Adrenal gland (tissue), 9 donors: ENCODE measurements at regions not wholly inside any gene's neighbourhood (a gene's known extent, or its start where the extent isn't known, plus 50 kb on each side); places are given as distances from the start of the nearest gene placed in this dataset.

Source experiments
- DNase-seq, 7 donors: peaks; one replicate each; pipeline ENCODE4 v3.0.0-alpha.2; 2019 to 2020
- H3K27ac ChIP-seq, 5 donors: fragments of 200-600 bp; sonication (generic) in 4 of 5; 1 replicate in 3 of 5; 2 replicates in 2 of 5; pipeline versions ENCODE4 v1.5.1 to v1.8.0; 2016 to 2020; ENCODE audit warnings: mild to moderate bottlenecking in 1 of 5
- H3K27me3 ChIP-seq: fragments of 200-600 bp; 2 replicates; pipeline ENCODE4 v1.8.0; 2021
- H3K36me3 ChIP-seq, 2 donors: fragments of 200-600 bp; replicated peaks in 1 of 2; 1 replicate in 1 of 2; 2 replicates in 1 of 2; pipeline versions ENCODE4 v1.5.1 to v1.8.0; 2018 to 2022
- H3K4me1 ChIP-seq, 2 donors: fragments of 200-600 bp; replicated peaks in 1 of 2; 1 replicate in 1 of 2; 2 replicates in 1 of 2; pipeline versions ENCODE4 v1.5.1 to v1.8.0; 2018 to 2021
- H3K4me3 ChIP-seq, 4 donors: fragments of 200-600 bp; sonication (generic) in 3 of 4; one replicate each; pipeline ENCODE4 v1.5.1; 2016 to 2018
- H3K9me3 ChIP-seq, 3 donors: fragments of 200-600 bp; sonication (generic) in 1 of 3; replicated peaks in 1 of 3; 1 replicate in 2 of 3; 2 replicates in 1 of 3; pipeline versions ENCODE4 v1.5.1 to v1.8.0; 2016 to 2021
- CTCF ChIP-seq, 6 experiments: fragments of 450-650 bp in 4 of 6; fragments of 200-600 bp in 2 of 6; sonication (generic) in 1 of 6; IDR thresholded peaks; 1 replicate in 5 of 6; 2 replicates in 1 of 6; pipeline versions ENCODE4 v1.5.1 to v1.8.0; 2016 to 2021; ENCODE audit warnings: antibody characterized with exemption in 6 of 6, mild to moderate bottlenecking in 2 of 6, moderate library complexity in 1 of 6
- POLR2A ChIP-seq, 2 donors: fragments of 450-650 bp; IDR thresholded peaks; one replicate each; pipeline ENCODE4 v1.6.1; 2017; ENCODE audit warnings: antibody characterized with exemption in 2 of 2, mild to moderate bottlenecking in 2 of 2, moderate library complexity in 1 of 2
- WGBS, 4 donors: extraction: QIAGEN DNeasy Blood & Tissue Kit in 2 of 4; methylation state at CpG; one replicate each; pipeline versions ENCODE4 v1.1.5 to v1.1.7; 2013 to 2017; 5-methylcytosine and 5-hydroxymethylcytosine counted together
- intact Hi-C, 2 donors: fragments of 100-400 bp; cut with DNase I; formaldehyde crosslinking; loops; one replicate each; pipeline versions ENCODE4 v1.14.1 to v1.15.0; 2022 to 2023
- donor health status: healthy with polysubstance abuse.
- donor health status: Bipolar disorder and iron deficiency.
- donor health status: DM: yes; HTN: yes; CAD: no.
- donor health status: DM: no; HTN: no; CAD: no.
- donor health status: DM: no; HTN: no; CAD: no.

GRCh38 chr14:89013098-89013504, 188.7 kb downstream of the TTC8 start:
- intact Hi-C loops, result no loop called here
- WGBS, 4 donors, result 65 to 76% (median 72%) methylated on average over 7 of the region's 7 CpGs

GRCh38 chr14:89013698-89014568, 189.5 kb downstream of the TTC8 start:
- intact Hi-C loops, result no loop called here
- H3K4me1 ChIP-seq, result peaks cover 0 to 8% of the 10 kb centered on the region in 2 donors
- H3K4me3 ChIP-seq, result no peak overlapping the region
- DNase-seq, result no peak
- TF ChIP-seq POLR2A (IDR thresholded peaks at IDR 0.05) (no peak), CTCF (IDR thresholded peaks at IDR 0.05) (no peak)
- no peaks in the 10 kb centered on the region for H3K9me3 ChIP-seq
- H3K27ac ChIP-seq, result no peak overlapping the region
- no peaks in the 10 kb centered on the region for H3K27me3 ChIP-seq
- H3K36me3 ChIP-seq, result no peaks in the 10 kb centered on the region
- WGBS, 4 donors, result 65 to 69% (median 67%) methylated on average over 11 of the region's 11 CpGs

More at GRCh38 chr14:89013098-89013504, 188.7 kb downstream of the TTC8 start:
- H3K4me3 ChIP-seq, result no peak overlapping the region
- no peak overlapping the region for H3K27ac ChIP-seq
- no peak for TF ChIP-seq CTCF (IDR thresholded peaks at IDR 0.05)
- no peak for TF ChIP-seq POLR2A (IDR thresholded peaks at IDR 0.05)
- no peak for DNase-seq
- no peaks in the 10 kb centered on the region for H3K9me3 ChIP-seq
- no peaks in the 10 kb centered on the region for H3K36me3 ChIP-seq
- H3K4me1 ChIP-seq, result peaks cover 0 to 8% of the 10 kb centered on the region in 2 donors
- H3K27me3 ChIP-seq, result no peaks in the 10 kb centered on the region

- intact Hi-C loops, result no loop called here
- Histone ChIP-seq H3K36me3 (no peaks in the 10 kb centered on the region), H3K4me1 (peaks cover 0 to 8% of the 10 kb centered on the region in 2 donors), H3K27me3 (no peaks in the 10 kb centered on the region), H3K4me3 (no peak overlapping the region), H3K27ac (no peak overlapping the region), H3K9me3 (no peaks in the 10 kb centered on the region)
- WGBS, 4 donors, result 59 to 72% (median 63%) methylated on average over 2 of the region's 2 CpGs
- no peak for DNase-seq
- no peak for TF ChIP-seq CTCF (IDR thresholded peaks at IDR 0.05)
- no peak for TF ChIP-seq POLR2A (IDR thresholded peaks at IDR 0.05)
Measured at GRCh38 chr14:89014569-89014850, 190.1 kb downstream of the TTC8 start.

GRCh38 chr14:89015016-89015415, 190.6 kb downstream of the TTC8 start:
- no peaks in the 10 kb centered on the region for H3K36me3 ChIP-seq
- H3K4me3 ChIP-seq, result no peak overlapping the region
- H3K27me3 ChIP-seq, result no peaks in the 10 kb centered on the region
- H3K27ac ChIP-seq, result no peak overlapping the region
- DNase-seq, result no peak
- intact Hi-C loops, result no loop called here
- no peaks in the 10 kb centered on the region for H3K9me3 ChIP-seq
- TF ChIP-seq CTCF (IDR thresholded peaks at IDR 0.05), result no peak
- TF ChIP-seq POLR2A (IDR thresholded peaks at IDR 0.05), result no peak
- H3K4me1 ChIP-seq, result peaks cover 0 to 8% of the 10 kb centered on the region in 2 donors
- WGBS, 4 donors, result 96 to 100% (median 97%) methylated on average over 1 of the region's 1 CpG
